Mesendoderm (in vitro differentiated cells): ENCODE measurements at regions not wholly inside any gene's neighbourhood (a gene's known extent, or its start where the extent isn't known, plus 50 kb on each side); places are given as distances from the start of the nearest gene placed in this dataset.

Experiments
- DNase-seq: peaks from one replicate; pipeline ENCODE4 v3.0.0; 2013
- H2AK5ac ChIP-seq: 2 replicates; pipeline ENCODE4 v1.6.1; 2013; ENCODE audit warnings: low read length, inconsistent platforms
- H2BK120ac ChIP-seq: 2 replicates; pipeline ENCODE4 v1.6.1; 2013; ENCODE audit warnings: low read depth, mild to moderate bottlenecking, low read length, moderate library complexity, mixed read lengths
- H2BK15ac ChIP-seq: replicated peaks from 2 replicates; pipeline ENCODE4 v1.6.1; 2013; ENCODE audit warnings: low read depth, mild to moderate bottlenecking, moderate library complexity
- H2BK5ac ChIP-seq: 2 replicates; pipeline ENCODE4 v1.6.1; 2013; ENCODE audit warnings: low read length, inconsistent platforms
- H3K18ac ChIP-seq: 2 replicates; pipeline ENCODE4 v1.6.1; 2013; ENCODE audit warnings: mild to moderate bottlenecking, low read length, mixed read lengths
- H3K23ac ChIP-seq: one replicate; pipeline ENCODE4 v1.6.1; 2013; ENCODE audit warnings: low read length
- H3K27ac ChIP-seq: 2 replicates; pipeline ENCODE4 v1.5.1; 2013; ENCODE audit warnings: low read depth, mild to moderate bottlenecking, inconsistent platforms, low read length, moderate library complexity
- H3K27me3 ChIP-seq: 2 replicates; pipeline ENCODE4 v1.6.1; 2013; ENCODE audit warnings: low read length, control low read depth, mild to moderate bottlenecking, inconsistent platforms; ENCODE audit not compliant: insufficient read depth, poor library complexity
- H3K36me3 ChIP-seq: 2 replicates; pipeline ENCODE4 v1.6.1; 2013; ENCODE audit warnings: low read length, inconsistent platforms; ENCODE audit not compliant: control insufficient read depth, insufficient read depth
- H3K4ac ChIP-seq: one replicate; pipeline ENCODE4 v1.6.1; 2013; ENCODE audit warnings: low read depth, mild to moderate bottlenecking, low read length, moderate library complexity
- H3K4me1 ChIP-seq: 2 replicates; pipeline ENCODE4 v1.6.1; 2013; ENCODE audit warnings: low read depth, low read length, inconsistent platforms; ENCODE audit not compliant: control insufficient read depth
- H3K4me2 ChIP-seq: 2 replicates; pipeline ENCODE4 v1.6.1; 2013; ENCODE audit warnings: low read length
- H3K4me3 ChIP-seq: 2 replicates; pipeline ENCODE4 v1.5.1; 2013; ENCODE audit warnings: mild to moderate bottlenecking, low read length
- H3K56ac ChIP-seq: one replicate; pipeline ENCODE4 v1.6.1; 2013; ENCODE audit warnings: low read length
- H3K79me1 ChIP-seq: 2 replicates; pipeline ENCODE4 v1.6.1; 2013; ENCODE audit warnings: low read length, inconsistent platforms
- H3K79me2 ChIP-seq: 2 replicates; pipeline ENCODE4 v1.6.1; 2013; ENCODE audit warnings: mild to moderate bottlenecking, low read length; ENCODE audit not compliant: control insufficient read depth, insufficient read depth
- H3K9ac ChIP-seq: 2 replicates; pipeline ENCODE4 v1.6.1; 2013; ENCODE audit warnings: low read length, inconsistent platforms
- H4K5ac ChIP-seq: one replicate; pipeline ENCODE4 v1.6.1; 2013; ENCODE audit warnings: low read length
- H4K8ac ChIP-seq: one replicate; pipeline ENCODE4 v1.6.1; 2013; ENCODE audit warnings: low read depth, mild to moderate bottlenecking, control low read depth, low read length, moderate library complexity
- WGBS: extraction: QIAGEN DNeasy Blood & Tissue Kit; methylation state at CpG from one replicate; pipeline ENCODE4 v1.1.7; 2013; ENCODE audit warnings: low lambda C conversion rate, missing lambda C conversion rate; ENCODE audit not compliant: insufficient coverage; ENCODE audit errors: extremely low coverage; 5-methylcytosine and 5-hydroxymethylcytosine counted together

DNA sequence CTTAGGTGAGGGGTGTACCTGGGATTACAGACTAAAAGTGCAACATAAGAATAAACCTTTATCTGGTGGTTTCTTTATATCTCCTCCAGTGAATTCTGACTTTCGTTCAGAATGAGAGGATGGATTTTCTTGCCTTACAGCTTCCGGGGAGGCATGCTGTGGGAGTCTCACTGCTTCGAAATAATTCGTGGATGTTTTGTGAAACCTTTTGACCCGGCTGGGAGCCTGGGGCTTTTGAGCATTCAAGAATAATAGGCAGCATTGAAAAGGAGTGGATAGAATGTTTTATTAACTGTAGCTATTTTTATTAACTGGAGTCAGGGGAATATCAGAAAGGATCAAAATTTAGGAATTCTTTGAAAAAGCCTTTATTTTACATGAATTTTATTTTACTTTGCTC, 149.1 kb downstream of the RWDD3 start:
- H2BK5ac ChIP-seq = no peak overlapping the region

DNA sequence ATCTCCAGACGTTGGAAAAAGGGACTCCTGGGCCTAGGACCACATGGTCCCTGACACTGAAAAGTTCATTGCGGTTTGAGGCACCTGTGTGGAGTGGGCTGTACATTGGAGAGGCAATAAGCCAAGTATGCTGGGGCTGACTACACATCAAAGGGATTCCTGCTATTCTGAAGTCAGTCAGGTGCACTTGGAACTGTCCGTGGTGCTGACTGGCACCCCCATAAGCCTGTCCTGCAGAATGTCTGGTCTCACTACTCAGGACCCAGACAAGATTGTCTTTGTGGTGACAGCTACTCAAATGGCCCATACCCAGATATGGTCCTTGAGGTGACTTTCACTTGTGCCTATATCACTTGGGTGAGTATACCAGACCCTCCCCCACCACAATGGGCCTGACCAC, 150.6 kb downstream of the RWDD3 start:
- H3K56ac ChIP-seq = no peak overlapping the region
- no CpG with 5 or more reads among the region's 3 CpGs for WGBS
- no peaks in the 10 kb centered on the region for H3K36me3 ChIP-seq
- H3K4me2 ChIP-seq = no peak overlapping the region
- H4K8ac ChIP-seq = no peak overlapping the region
- H3K79me1 ChIP-seq = no peaks in the 10 kb centered on the region
- H3K23ac ChIP-seq = no peak overlapping the region
- no peak overlapping the region for H2AK5ac ChIP-seq
- no peaks in the 10 kb centered on the region for H3K27me3 ChIP-seq
- H2BK15ac ChIP-seq = no peak overlapping the region
- no peaks in the 10 kb centered on the region for H3K4me1 ChIP-seq
- no peaks in the 10 kb centered on the region for H3K79me2 ChIP-seq
- H3K18ac ChIP-seq = no peak overlapping the region
- peak; percentile 70 for DNase-seq
- no peak overlapping the region for H3K9ac ChIP-seq
- H4K5ac ChIP-seq = no peak overlapping the region
- no peak overlapping the region for H3K4me3 ChIP-seq
- no peak overlapping the region for H2BK5ac ChIP-seq
- H3K4ac ChIP-seq = no peak overlapping the region
- no peak overlapping the region for H2BK120ac ChIP-seq
- no peak overlapping the region for H3K27ac ChIP-seq

More for the DNA sequence above, 149.1 kb downstream of the RWDD3 start:
- no peaks in the 10 kb centered on the region for H3K4me1 ChIP-seq
- H3K18ac ChIP-seq = no peak overlapping the region
- no peak overlapping the region for H3K4me2 ChIP-seq
- H3K27ac ChIP-seq = no peak overlapping the region
- no peaks in the 10 kb centered on the region for H3K79me1 ChIP-seq
- H3K36me3 ChIP-seq = no peaks in the 10 kb centered on the region
- no peak overlapping the region for H3K4ac ChIP-seq
- no CpG with 5 or more reads among the region's 5 CpGs for WGBS
- no peak overlapping the region for H4K5ac ChIP-seq
- H4K8ac ChIP-seq = no peak overlapping the region
- H2BK120ac ChIP-seq = no peak overlapping the region
- H3K79me2 ChIP-seq = no peaks in the 10 kb centered on the region
- H3K9ac ChIP-seq = no peak overlapping the region
- H3K56ac ChIP-seq = no peak overlapping the region
- no peak overlapping the region for H3K4me3 ChIP-seq
- no peak overlapping the region for H3K23ac ChIP-seq
- DNase-seq = no peak
- H2BK15ac ChIP-seq = no peak overlapping the region
- H2AK5ac ChIP-seq = no peak overlapping the region
- no peaks in the 10 kb centered on the region for H3K27me3 ChIP-seq

DNA sequence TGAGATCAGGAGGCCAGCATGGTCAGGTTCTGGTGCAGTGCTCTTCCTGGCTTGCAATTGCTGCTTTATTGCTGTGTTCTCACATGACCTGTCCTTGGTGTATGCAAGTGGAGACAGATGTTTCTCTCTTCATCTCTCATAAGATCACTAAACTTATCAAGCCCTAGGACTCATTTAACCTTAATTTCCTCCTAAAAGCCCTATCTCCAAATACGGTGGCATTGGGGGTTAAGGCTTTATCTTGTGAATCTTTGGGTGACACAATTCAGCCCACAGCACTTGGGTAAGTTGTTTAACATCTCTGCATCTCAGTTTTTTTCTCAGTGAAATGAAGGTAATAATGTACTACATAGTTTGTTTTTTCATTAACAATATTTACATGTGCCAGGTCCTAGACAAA, 152.4 kb downstream of the RWDD3 start:
- no peak overlapping the region for H2AK5ac ChIP-seq
- no peak overlapping the region for H3K23ac ChIP-seq
- no peak overlapping the region for H3K4me2 ChIP-seq
- H3K27me3 ChIP-seq = no peaks in the 10 kb centered on the region
- H3K79me2 ChIP-seq = no peaks in the 10 kb centered on the region
- no peaks in the 10 kb centered on the region for H3K79me1 ChIP-seq
- H4K5ac ChIP-seq = no peak overlapping the region
- no peak overlapping the region for H4K8ac ChIP-seq
- H3K18ac ChIP-seq = no peak overlapping the region
- no CpG with 5 or more reads among the region's 1 CpG for WGBS
- H3K27ac ChIP-seq = no peak overlapping the region
- H3K9ac ChIP-seq = no peak overlapping the region
- no peak overlapping the region for H2BK5ac ChIP-seq
- no peaks in the 10 kb centered on the region for H3K36me3 ChIP-seq
- H3K4me3 ChIP-seq = no peak overlapping the region
- no peak overlapping the region for H2BK15ac ChIP-seq
- H2BK120ac ChIP-seq = no peak overlapping the region
- no peak for DNase-seq
- no peak overlapping the region for H3K56ac ChIP-seq
- H3K4ac ChIP-seq = no peak overlapping the region
- H3K4me1 ChIP-seq = no peaks in the 10 kb centered on the region

DNA sequence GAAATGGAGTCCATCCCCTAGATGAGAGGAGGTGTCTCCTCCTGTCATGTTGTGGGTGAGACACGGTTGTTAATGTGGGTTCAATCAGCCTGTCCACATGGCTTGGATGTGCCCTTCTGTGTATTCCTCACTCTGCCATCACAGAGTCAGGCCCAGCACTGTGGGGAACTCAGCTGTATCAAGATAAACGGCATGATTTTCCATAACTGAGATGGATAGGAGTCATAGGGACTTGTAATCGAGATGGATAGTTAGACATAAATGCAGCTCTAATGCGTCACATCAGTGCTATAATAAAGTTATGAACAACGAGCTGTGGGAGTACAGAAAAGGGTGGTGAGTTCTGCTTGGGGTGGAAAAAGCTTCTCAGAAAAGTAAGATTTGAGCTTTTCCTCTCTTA, 152.9 kb downstream of the RWDD3 start:
- Histone ChIP-seq H3K4ac (no peak overlapping the region), H3K79me1 (no peaks in the 10 kb centered on the region), H3K27me3 (no peaks in the 10 kb centered on the region), H3K4me2 (no peak overlapping the region), H2AK5ac (no peak overlapping the region), H3K4me1 (no peaks in the 10 kb centered on the region), H2BK15ac (no peak overlapping the region), H2BK120ac (no peak overlapping the region), H2BK5ac (no peak overlapping the region), H4K8ac (no peak overlapping the region), H3K4me3 (no peak overlapping the region), H4K5ac (no peak overlapping the region), H3K9ac (no peak overlapping the region), H3K56ac (no peak overlapping the region), H3K36me3 (no peaks in the 10 kb centered on the region), H3K79me2 (no peaks in the 10 kb centered on the region), H3K18ac (no peak overlapping the region), H3K27ac (no peak overlapping the region), H3K23ac (no peak overlapping the region)
- DNase-seq = no peak
- no CpG with 5 or more reads among the region's 5 CpGs for WGBS

DNA sequence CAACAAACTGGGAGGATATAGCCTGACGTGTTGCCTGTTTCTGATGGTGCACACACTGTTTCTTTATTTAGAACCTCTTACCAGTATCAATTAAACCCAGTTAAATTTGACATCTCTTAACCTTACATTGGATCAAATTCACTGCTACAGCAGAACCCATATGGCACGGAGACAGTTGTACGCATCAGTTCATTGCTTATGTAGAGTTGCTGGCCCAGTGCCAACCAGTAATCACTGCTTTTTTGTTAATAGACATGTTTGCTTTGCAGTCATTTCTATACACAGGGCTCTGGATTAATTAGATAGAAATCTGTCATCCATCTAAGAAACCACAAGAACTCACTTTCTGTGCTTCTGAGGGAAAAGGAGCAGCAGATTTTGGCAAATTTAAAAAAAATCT, 154.0 kb downstream of the RWDD3 start:
- Histone ChIP-seq H3K56ac (no peak overlapping the region), H2AK5ac (no peak overlapping the region), H3K4ac (no peak overlapping the region), H4K5ac (no peak overlapping the region), H3K18ac (no peak overlapping the region), H3K27ac (no peak overlapping the region), H2BK5ac (no peak overlapping the region), H3K27me3 (no peaks in the 10 kb centered on the region), H3K36me3 (no peaks in the 10 kb centered on the region), H3K4me3 (no peak overlapping the region), H2BK120ac (no peak overlapping the region), H4K8ac (no peak overlapping the region), H3K9ac (no peak overlapping the region), H3K79me2 (no peaks in the 10 kb centered on the region), H3K4me2 (no peak overlapping the region), H3K79me1 (no peaks in the 10 kb centered on the region), H3K4me1 (no peaks in the 10 kb centered on the region), H3K23ac (no peak overlapping the region), H2BK15ac (no peak overlapping the region)
- WGBS = no CpG with 5 or more reads among the region's 3 CpGs
- DNase-seq = no peak

DNA sequence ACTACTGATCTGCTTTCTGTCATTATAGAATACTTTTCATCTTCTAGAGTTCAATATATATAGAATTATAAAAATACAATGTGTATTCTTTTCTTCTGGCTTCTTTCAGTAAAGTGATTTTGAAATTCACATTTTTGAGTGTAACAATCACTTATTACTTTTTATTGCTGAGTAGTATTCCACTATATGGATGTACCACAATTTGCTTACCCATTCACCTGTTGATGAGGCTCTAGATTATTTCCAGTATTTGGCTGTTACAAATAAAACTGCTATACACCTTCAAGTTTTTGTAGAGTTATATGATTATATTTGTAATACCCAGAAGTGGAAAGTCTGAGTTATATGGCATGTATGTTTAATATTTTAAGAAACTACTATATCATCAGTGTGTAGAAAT, 159.4 kb downstream of the RWDD3 start:
- Histone ChIP-seq H3K4me2 (no peak overlapping the region), H3K4ac (no peak overlapping the region), H2BK15ac (no peak overlapping the region), H2AK5ac (no peak overlapping the region), H3K27me3 (no peaks in the 10 kb centered on the region), H4K5ac (no peak overlapping the region), H2BK120ac (no peak overlapping the region), H3K79me1 (no peaks in the 10 kb centered on the region), H3K56ac (no peak overlapping the region), H3K23ac (no peak overlapping the region), H3K4me3 (no peak overlapping the region), H3K79me2 (no peaks in the 10 kb centered on the region), H3K27ac (no peak overlapping the region), H4K8ac (no peak overlapping the region), H3K4me1 (no peaks in the 10 kb centered on the region), H3K9ac (no peak overlapping the region), H3K36me3 (no peaks in the 10 kb centered on the region), H3K18ac (no peak overlapping the region), H2BK5ac (no peak overlapping the region)
- DNase-seq = no peak
